Cerebellar cortex (tissue), 1 donor: ENCODE measurements at regions not wholly inside any gene's neighbourhood (a gene's known extent, or its start where the extent isn't known, plus 50 kb on each side); places are given as distances from the start of the nearest gene placed in this dataset.

Experiments
- DNase-seq: peaks from one replicate; pipeline ENCODE4 v3.0.0-alpha.2; 2015; ENCODE audit warnings: low spot score

GRCh38 chr10:43735907-43736306 is 87.2 kb upstream of the ZNF32 start:
- no peak for DNase-seq

DNA sequence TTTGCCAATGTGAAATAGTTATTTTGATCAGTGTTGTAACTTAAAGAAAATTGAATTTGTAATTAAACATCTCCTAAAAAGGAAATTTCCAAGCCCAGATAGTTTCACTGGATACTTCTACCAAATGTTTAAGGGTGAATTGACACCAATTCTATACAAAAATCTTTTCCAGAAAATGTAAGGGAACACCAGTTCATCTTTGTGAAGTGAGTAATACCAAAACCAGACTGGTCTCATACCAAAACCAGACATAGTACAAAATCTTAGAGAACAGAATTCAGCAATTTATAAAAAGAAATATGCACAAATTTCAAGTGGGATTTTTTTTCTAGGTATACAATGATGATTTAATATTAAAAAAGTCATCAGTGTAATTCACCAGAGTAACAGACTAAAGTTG is 86.0 kb upstream of the ZNF32 start:
- DNase-seq: no peak

GRCh38 chr10:43731486-43731885 is 82.8 kb upstream of the ZNF32 start:
- DNase-seq: no peak

GRCh38 chr10:43728425-43728824 is 79.7 kb upstream of the ZNF32 start:
- DNase-seq: no peak

- no peak for DNase-seq
Observed at GRCh38 chr10:43727935-43728334, 79.3 kb upstream of the ZNF32 start.

GRCh38 chr10:43715334-43715733 is 66.7 kb upstream of the ZNF32 start:
- DNase-seq: no peak

- no peak for DNase-seq
Observed at GRCh38 chr10:43712821-43713584, 64.3 kb upstream of the ZNF32 start.

GRCh38 chr10:43710772-43711471 is 62.2 kb upstream of the ZNF32 start:
- DNase-seq: no peak

- no peak for DNase-seq
Observed at GRCh38 chr10:43708262-43708661, 59.6 kb upstream of the ZNF32 start.

- no peak for DNase-seq
Observed at GRCh38 chr10:43707770-43708169, 59.1 kb upstream of the ZNF32 start.

DNA sequence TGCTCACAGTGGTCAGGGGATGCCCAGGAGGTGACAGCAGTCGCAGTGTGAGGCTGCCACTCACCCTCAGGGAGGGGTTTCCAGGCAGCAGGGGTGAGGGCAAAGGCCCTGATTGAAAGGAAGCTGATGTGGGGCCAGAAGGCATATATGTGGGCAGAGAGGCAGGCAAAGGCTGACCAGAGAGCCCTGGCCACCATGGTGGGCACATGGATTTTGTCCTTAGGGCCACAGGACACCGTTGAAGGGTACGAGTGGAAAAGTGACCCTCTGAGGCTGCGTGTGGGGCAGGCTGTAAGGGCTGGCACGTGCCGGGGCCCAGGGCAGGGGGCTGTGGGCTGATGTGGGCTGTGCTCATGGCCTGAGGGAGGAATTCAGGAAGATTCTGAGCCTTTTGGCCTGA is 57.5 kb upstream of the ZNF32 start:
- DNase-seq: no peak

DNA sequence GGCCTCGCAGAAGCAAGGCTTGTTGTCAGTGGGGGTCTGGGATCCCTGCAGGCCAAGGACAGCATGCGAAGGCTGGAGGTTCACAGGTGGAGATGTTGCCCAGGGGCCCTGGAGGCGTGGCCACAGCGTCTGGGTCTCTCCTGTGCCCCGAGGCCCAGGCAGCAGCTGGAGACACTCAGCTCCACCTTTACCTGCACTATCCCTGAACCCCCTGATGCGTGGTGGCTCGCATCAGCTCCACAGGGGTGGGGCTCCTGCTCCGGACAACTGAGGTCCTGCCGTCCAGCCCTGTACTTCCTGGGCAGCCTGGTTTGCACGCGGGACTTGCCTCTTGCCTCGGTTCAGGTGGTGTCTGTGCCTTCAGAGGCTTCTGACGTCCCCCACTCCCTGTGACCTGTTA is 54.6 kb upstream of the ZNF32 start:
- no peak for DNase-seq

DNA sequence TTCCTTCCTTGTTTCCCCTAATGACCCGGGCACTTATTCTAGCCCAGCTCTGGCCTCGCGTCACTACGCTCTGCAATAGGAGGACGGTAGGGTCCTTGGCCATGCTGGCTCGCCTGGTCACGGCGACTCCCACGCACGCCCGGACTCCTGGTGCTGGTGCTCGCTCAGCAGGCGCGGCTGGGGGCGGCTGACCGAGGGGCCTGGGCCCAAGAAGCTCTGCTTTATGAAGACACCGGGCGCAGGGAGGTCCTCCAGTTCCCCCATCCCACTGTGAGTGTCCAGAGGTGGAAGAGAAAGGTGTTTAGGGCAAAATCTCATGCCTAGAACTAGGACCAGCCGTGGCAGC is 54.2 kb upstream of the ZNF32 start:
- DNase-seq: no peak

GRCh38 chr10:43702213-43702935 is 53.7 kb upstream of the ZNF32 start:
- DNase-seq: no peak

DNA sequence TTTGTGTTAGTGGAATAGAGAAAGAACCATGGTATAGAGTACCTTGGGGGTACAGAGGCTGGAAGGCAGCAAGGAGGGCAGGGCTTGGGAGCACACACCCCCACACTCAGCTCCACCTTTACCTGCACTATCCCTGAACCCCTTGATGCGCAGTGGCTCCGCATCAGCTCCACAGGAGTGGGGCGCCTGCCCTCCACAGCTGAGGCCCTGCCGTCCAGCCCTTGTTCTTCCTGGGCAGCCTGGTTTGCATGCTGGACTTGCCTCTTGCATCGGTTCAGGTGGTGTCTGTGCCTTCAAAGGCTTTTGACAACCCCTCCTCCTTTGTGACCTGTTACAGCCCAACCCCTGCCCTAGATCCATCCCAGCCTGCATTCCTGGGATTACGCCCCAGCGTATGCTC is 52.6 kb upstream of the ZNF32 start:
- DNase-seq: no peak

DNA sequence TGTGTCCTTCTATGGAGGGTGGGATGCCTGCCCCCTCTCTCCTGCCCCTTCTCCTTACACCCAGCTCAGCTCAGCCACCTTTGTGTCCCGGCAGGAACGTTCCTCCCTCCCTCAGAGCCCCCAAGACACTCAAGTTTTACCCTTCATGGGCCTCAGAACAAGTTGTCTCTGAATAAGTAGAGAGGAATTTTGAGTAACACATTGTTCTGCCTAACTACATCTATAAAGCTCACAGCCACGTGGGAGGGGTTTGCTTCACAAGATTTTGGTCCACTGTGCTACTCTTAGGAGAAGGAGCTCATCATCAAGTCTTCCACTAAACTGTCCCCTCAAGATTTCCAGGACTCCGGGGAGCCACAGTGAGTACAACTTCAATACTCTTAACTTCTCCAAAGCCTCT is 51.6 kb upstream of the ZNF32 start:
- DNase-seq: no peak

DNA sequence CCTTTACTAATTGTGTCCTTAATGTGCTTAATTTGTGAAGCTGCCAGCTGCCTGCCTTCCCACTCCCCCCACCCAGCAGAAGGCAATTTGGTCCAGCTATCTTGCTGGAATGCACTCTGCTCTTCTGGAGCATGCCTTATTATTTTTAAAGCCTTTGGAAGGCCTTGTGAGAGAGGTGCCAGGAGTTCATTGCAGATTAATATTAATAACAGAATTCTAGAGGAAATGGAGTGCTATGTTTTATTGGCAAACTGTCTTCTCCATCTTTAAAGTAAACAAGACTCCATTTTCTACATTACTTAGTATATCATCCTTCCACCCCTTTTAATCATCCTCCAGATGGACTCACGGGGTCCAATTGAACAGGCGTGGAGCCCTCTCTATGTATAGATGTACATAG is 50.8 kb upstream of the ZNF32 start:
- DNase-seq: no peak
